GM19395 (cell line): ENCODE measurements at regions not wholly inside any gene's neighbourhood (a gene's known extent, or its start where the extent isn't known, plus 50 kb on each side); places are given as distances from the start of the nearest gene placed in this dataset.

Experiments used
- ATAC-seq: cut with Tn5 transposase; IDR thresholded peaks from one replicate; pipeline ENCODE4 v1.9.1; 2021; ENCODE audit warnings: mild to moderate bottlenecking, moderate library complexity; ENCODE audit not compliant: unreplicated experiment

- no peak for ATAC-seq
Measured at GRCh38 chr6:747921-748320, 55.0 kb upstream of the EXOC2 start.

DNA sequence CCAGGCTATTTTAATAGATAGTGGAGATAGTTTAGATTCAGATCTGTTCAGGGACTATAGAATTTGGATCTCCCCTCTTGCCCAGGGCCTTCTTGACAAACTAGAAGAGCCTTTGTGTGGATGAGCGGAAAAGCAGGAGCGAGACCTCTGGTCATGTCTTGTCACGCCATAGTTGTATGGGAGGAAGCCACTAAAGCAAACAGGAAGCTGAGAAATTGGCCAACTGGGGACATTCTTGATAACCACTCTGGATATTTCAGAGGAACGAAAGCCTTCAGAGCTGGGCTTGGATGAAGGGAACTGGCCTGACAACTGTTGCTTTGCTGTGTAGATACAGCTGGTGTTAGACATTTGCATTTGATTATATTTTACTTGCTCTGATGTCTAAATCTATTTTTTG is 54.1 kb upstream of the EXOC2 start:
- ATAC-seq = no peak

DNA sequence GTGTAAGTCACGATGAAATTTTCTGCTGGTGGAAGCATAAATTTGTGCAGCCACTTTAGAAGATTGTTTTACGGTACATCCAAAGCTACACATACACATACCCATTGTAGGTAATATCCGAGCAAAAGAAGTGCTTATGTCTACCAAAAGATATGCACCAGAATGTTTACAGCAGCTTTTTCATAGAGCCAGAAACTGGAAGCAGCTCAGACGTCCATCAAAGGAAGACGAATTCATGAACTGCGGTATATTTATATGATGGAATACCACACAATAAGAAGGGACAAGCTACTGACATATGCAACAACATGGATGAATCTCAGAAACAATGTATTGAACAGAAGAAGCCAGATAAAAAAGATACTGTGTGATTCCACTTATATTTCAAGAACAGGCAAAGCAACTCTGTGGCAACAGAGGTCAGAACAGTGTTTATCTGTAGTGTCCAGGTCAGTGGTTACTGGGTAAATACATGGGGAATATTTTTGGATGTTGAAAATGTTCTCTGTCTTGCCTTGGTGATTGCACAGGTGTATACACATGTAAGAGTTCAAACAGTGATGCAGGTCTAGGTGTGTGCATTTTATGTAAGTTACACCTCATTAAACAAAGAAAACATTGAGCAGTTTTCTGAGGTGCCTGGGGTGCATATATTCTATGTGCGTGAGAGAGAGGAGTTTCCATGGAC is 51.9 kb upstream of the EXOC2 start:
- ATAC-seq = no peak

GRCh38 chr6:743320-744096 is 50.6 kb upstream of the EXOC2 start:
- ATAC-seq = no peak
